Activated T-cell treated with anti-CD3 and anti-CD28 coated beads, Interleukin-2, amount 50 U/mL, for 4 hours (primary cell): ENCODE measurements at regions not wholly inside any gene's neighbourhood (a gene's known extent, or its start where the extent isn't known, plus 50 kb on each side); places are given as distances from the start of the nearest gene placed in this dataset.
"Not testable (repeated sequence)": the region's sequence is repeated elsewhere in the genome, so short reads cannot be mapped to it uniquely, and the experiment has no call there.

Experiments used
- ATAC-seq, 2 donors: fragments of 200-7000 bp; cut with Tn5 transposase; one replicate each; pipeline ENCODE4 v1.10.0; 2021
- DNase-seq: peaks from one replicate; pipeline ENCODE4 v3.0.0-alpha.2; 2020
- H3K27me3 Mint-ChIP-seq: one replicate; pipeline ENCODE4 v1.8.0; 2021; ENCODE audit warnings: low read depth, mixed read lengths
- H3K36me3 Mint-ChIP-seq: one replicate; pipeline ENCODE4 v1.8.0; 2022; ENCODE audit warnings: mixed read lengths; ENCODE audit not compliant: insufficient read depth
- H3K4me1 Mint-ChIP-seq: one replicate; pipeline ENCODE4 v1.8.0; 2021; ENCODE audit warnings: low read depth, mixed read lengths
- H3K4me3 Mint-ChIP-seq: one replicate; pipeline ENCODE4 v1.8.0; 2021; ENCODE audit warnings: mild to moderate bottlenecking, moderate library complexity, mixed read lengths
- H3K9me3 Mint-ChIP-seq: one replicate; pipeline ENCODE4 v1.8.0; 2021; ENCODE audit warnings: mixed read lengths

DNA sequence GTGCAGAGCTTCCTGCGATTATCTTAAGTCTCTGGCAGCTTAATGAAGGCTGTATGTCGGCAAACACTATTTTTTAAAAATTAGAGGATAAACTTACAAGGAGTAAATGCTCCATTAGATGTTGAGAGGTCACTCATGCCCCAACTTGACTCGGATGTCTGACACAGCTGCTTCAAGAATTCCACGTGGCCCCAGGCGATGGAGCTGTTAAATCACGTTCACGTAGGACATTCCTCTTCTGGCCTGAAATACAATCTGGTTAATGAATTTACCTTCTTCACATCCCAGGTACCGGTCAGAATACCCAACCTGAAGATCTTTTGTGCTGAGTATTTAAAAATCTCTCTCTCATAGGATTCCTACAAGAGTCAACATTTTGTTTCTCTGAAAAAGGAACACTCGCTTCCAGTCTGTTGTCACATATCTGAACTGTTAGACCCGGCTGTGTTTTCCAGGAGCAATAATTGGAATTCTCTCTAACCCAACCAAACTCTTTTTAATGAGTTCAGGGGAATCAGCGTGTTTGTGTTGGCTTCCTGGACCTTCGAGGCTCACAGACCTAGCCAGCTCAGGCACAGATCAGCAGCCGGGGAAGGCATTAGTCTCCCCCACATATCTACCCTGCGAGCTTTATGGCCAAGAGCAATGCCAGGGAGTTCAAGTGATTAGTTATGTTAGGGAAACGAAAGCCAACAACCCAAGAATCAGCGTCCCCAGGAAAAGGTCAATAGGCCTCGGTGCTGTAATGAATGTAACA lies 284.9 kb downstream of the FGFR2 start:
- no peak for ATAC-seq
- DNase-seq, result no peak
- H3K27me3 Mint-ChIP-seq, result no peaks in the 10 kb centered on the region
- no peak overlapping the region for H3K4me3 Mint-ChIP-seq
- no peaks in the 10 kb centered on the region for H3K9me3 Mint-ChIP-seq
- H3K36me3 Mint-ChIP-seq, result no peaks in the 10 kb centered on the region
- no peaks in the 10 kb centered on the region for H3K4me1 Mint-ChIP-seq

DNA sequence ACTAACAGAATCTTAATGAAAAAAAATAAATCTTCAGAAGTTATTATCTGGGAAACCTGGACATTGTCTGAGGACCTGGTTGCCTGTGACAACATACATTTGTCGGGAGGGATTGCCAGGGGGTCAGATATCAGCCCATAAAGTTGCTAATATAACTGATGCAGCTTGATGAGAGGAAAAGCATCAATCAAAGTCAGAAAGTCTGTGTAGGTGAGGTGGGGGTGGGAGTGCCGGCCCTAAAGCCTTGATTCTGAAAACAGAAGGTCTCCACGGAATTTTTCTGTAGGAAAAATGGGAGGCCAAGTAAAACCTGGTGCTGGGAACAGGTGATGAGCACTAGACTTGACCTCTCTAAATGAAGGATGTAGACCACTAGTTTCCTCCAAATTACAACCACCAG lies 281.8 kb downstream of the FGFR2 start:
- H3K9me3 Mint-ChIP-seq, result no peaks in the 10 kb centered on the region
- no peaks in the 10 kb centered on the region for H3K4me1 Mint-ChIP-seq
- no peak overlapping the region for H3K4me3 Mint-ChIP-seq
- no peaks in the 10 kb centered on the region for H3K36me3 Mint-ChIP-seq
- no peak for DNase-seq
- no peak for ATAC-seq
- H3K27me3 Mint-ChIP-seq, result no peaks in the 10 kb centered on the region

DNA sequence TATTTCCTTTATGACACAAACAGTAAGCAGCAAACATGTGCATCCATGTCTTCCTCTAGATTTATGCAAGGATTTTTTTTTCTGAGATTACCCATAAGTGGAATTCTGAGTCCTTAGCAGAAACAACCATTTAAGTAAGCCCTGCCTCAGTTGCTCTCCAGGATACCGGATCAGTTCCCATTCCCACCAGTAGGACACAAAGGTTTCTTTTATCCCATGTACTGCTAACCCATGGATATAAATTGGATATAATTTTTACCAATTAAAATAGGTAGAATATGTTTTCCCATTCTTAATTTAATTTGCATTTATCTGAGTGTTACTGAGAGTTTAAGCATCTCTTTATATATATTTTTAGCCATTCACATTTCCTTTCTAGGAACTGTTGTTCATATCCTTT lies 280.9 kb downstream of the FGFR2 start:
- Mint-ChIP-seq H3K9me3 (no peaks in the 10 kb centered on the region), H3K4me3 (no peak overlapping the region), H3K4me1 (no peaks in the 10 kb centered on the region), H3K36me3 (no peaks in the 10 kb centered on the region), H3K27me3 (no peaks in the 10 kb centered on the region)
- no peak for DNase-seq
- no peak for ATAC-seq

DNA sequence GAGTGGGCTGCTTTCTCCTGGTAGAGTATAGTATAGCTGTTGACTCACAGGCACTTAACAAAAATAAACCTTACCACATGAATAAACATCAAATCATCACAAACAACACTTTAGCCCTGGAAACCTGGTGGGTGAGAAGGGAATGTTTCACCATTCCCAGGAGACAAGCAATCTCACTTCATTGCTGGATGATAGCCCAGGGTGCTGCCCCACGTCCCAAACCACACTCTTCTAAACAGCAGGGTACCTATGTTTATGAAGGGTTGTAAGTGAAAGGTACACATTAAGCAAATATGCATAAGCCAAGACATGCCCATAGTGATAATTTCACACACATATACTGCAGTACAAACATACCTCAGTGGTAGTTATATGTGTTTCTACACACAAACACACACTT lies 276.2 kb downstream of the FGFR2 start:
- no peaks in the 10 kb centered on the region for H3K36me3 Mint-ChIP-seq
- DNase-seq (no peak), ATAC-seq (no peak)
- peaks cover 3% of the 10 kb centered on the region for H3K9me3 Mint-ChIP-seq
- H3K27me3 Mint-ChIP-seq, result no peaks in the 10 kb centered on the region
- H3K4me1 Mint-ChIP-seq, result no peaks in the 10 kb centered on the region
- H3K4me3 Mint-ChIP-seq, result no peak overlapping the region

DNA sequence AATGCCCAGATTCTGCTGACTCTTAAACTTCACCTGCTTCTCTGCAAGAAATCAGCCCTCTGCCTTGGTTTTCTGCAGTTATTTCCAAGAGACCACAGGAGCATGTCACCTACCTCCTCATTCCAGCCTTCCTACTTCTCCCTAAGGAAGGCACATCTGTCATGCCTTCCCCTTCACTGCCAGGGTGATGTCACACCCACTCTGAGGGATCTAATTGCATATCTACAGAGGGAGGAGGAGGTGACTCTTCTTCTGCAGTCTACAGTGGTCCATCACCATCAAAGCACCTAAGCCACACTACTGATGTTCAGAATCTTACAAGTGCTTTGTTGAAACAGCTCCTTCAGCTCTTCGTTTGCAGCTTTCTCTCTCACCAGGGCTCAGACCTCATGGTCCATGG lies 275.5 kb downstream of the FGFR2 start:
- no peak overlapping the region for H3K4me3 Mint-ChIP-seq
- no peak for ATAC-seq
- H3K9me3 Mint-ChIP-seq, result peaks cover 3% of the 10 kb centered on the region
- no peaks in the 10 kb centered on the region for H3K36me3 Mint-ChIP-seq
- H3K4me1 Mint-ChIP-seq, result no peaks in the 10 kb centered on the region
- no peak for DNase-seq
- no peaks in the 10 kb centered on the region for H3K27me3 Mint-ChIP-seq

DNA sequence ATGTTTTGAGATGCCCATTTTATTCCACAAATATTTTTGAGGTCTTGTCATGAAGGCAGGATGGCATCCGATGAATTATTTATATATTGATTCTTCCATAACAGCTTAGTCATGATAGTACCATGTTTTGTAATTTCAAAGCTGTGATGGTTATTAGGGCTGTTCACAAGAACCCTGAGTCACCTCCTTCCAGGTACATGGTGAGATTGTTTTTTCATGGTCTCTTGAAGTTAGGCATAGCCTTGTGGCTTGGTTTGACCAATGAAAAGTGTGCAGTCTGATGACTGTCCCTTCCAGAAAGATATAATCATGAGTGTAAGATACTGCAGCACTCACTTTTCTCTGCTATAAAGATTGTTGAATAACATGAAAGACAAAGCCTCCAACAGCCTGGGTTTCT lies 274.8 kb downstream of the FGFR2 start:
- H3K9me3 Mint-ChIP-seq, result peaks cover 3% of the 10 kb centered on the region
- no peaks in the 10 kb centered on the region for H3K4me1 Mint-ChIP-seq
- H3K36me3 Mint-ChIP-seq, result no peaks in the 10 kb centered on the region
- no peak for DNase-seq
- no peak overlapping the region for H3K4me3 Mint-ChIP-seq
- no peaks in the 10 kb centered on the region for H3K27me3 Mint-ChIP-seq
- ATAC-seq, result no peak

DNA sequence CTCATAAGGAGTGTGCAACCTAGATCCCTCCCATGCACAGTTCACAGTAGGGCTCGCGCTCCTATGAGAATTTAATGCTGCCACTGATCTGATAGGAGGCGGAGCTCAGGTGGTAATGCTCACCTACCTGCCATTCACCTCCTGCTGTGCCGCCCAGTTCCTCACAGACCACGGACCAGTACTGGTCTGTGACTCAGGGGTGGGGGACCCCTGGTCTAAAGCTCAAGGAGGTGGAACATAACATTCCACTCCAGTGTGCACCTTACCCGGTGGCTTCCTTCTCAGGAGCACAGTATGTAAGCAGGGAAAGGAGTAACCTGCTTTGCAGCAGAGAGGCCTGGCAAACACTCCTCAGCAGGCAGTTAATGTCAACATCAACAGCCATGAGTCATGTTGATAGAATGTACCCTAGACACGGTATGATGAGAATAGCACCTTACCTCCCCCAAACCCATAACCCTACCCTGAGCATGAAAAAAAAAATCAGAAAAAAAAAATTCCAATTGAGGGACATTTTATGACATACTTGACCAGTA lies 273.5 kb downstream of the FGFR2 start:
- DNase-seq, result no peak
- Mint-ChIP-seq H3K9me3 (peaks cover 3% of the 10 kb centered on the region), H3K4me3 (no peak overlapping the region), H3K4me1 (no peaks in the 10 kb centered on the region), H3K27me3 (no peaks in the 10 kb centered on the region), H3K36me3 (no peaks in the 10 kb centered on the region)
- ATAC-seq, result no peak

DNA sequence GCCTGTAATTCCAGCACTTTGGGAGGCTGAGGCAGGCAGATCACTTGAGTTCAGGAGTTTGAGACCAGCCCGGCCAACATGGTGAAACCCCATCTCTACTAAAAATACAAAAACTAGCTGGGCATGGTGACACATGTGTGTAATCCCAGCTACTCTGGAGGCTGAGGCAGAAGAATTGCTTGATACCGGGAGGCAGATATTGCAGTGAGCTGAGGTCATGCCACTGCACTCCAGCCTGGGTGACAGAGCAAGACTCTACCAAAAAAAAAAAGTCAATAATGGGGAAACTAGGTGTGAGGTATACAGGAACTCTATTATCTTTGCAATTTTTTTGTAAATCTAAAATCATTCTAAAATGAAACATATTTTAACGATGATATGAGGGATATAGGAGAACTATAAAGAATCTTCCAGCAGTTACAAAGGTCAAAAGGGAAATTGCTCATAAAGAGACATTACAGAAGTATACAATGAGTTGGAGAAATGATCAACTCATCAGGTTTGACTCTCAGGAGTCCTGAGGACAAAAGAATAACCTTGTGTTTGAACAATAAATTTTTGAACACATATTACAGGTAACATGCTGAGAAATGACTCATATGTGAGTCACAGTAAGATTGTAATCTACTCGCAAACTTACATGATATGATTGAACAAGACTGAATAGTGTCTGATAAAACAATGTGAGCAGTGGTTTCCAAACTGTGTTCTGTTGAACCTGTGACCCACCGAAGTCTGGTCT lies 272.6 kb downstream of the FGFR2 start:
- Mint-ChIP-seq H3K4me1 (no peaks in the 10 kb centered on the region), H3K27me3 (no peaks in the 10 kb centered on the region), H3K9me3 (peaks cover 3% of the 10 kb centered on the region), H3K4me3 (no peak overlapping the region), H3K36me3 (no peaks in the 10 kb centered on the region)
- DNase-seq (no peak), ATAC-seq (no peak)

DNA sequence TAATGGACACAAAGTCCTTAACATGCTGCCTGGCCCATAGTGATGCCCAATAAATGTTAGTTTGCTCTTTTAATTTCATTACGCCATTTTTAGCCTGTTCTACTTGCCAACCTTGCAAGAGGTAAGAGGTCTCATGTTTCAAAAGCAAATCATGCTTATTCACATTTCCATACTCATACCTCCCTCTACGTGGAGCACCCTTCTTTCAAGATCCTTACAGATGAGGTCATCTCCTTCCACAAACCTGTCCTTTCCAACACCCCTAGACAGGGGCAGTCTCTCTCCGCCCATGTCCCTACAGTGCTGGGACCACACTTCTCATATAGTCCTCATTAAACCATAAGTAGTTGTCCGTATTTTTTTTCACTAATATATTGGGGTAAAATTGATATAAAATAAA lies 271.3 kb downstream of the FGFR2 start:
- H3K9me3 Mint-ChIP-seq, result peaks cover 3% of the 10 kb centered on the region
- no peaks in the 10 kb centered on the region for H3K27me3 Mint-ChIP-seq
- no peaks in the 10 kb centered on the region for H3K36me3 Mint-ChIP-seq
- no peaks in the 10 kb centered on the region for H3K4me1 Mint-ChIP-seq
- no peak overlapping the region for H3K4me3 Mint-ChIP-seq
- ATAC-seq, result no peak
- no peak for DNase-seq

DNA sequence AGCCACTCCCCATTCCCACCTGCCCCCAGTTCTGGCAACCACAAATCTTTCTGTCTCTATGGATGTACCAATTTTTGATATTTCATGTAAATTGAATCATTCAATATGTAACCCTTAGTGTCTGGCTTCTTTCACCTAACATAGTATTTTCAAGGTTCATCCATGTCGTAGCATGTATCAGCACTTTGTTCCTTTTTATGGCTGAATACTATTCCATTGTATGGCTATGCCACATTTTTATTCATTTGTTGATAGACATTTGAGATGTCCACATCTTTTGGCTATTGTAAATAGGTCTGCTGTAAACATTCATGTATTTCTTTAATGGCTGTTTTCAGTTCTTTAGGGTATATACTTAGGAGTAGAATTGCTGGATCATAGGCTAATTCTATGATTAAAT lies 270.5 kb downstream of the FGFR2 start:
- Mint-ChIP-seq H3K27me3 (no peaks in the 10 kb centered on the region), H3K4me1 (no peaks in the 10 kb centered on the region), H3K9me3 (peaks cover 3% of the 10 kb centered on the region), H3K4me3 (no peak overlapping the region), H3K36me3 (no peaks in the 10 kb centered on the region)
- ATAC-seq (no peak), DNase-seq (no peak)

DNA sequence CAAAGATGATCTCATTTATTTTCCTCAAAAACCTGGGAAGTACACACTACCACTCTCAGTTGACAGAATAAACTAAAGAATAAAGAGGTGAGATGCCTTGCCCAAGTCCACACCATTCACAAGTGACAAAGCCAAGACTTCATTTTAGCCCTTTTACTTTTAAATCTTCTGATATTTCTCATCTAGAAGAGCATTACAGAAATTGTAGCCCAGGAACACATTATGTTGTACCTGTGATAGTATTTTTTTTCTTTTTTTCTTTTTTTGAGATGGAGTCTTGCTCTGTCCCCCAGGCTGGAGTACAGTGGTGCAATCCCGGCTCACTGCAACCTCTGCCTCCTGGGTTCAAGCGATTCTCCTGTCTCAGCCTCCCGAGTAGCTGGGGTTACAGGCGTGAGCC lies 268.6 kb downstream of the FGFR2 start:
- H3K36me3 Mint-ChIP-seq, ATAC-seq, H3K27me3 Mint-ChIP-seq, H3K9me3 Mint-ChIP-seq, H3K4me3 Mint-ChIP-seq, DNase-seq, H3K4me1 Mint-ChIP-seq: not testable (repeated sequence)

DNA sequence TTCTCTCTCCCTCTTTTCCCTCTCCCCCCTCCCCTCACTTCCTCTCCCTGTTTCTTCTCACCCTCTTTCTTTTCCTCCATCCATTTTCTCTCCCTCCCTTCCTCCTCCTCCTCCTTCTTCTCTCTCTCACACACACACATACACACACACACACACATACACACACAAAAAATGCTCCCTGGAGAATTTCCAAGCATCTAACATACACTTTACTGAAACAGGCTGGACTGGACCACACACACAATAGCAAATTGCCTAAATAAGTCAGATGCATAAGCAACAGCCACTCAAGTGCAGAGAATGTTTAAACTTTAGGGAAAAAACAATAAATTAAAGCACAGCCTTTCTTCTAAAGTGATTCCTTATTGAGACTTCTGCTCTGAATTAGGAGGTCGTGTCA lies 267.7 kb downstream of the FGFR2 start:
- Mint-ChIP-seq H3K4me3 (no peak overlapping the region), H3K27me3 (no peaks in the 10 kb centered on the region), H3K36me3 (no peaks in the 10 kb centered on the region), H3K4me1 (no peaks in the 10 kb centered on the region), H3K9me3 (peaks cover 3% of the 10 kb centered on the region)
- ATAC-seq (no peak), DNase-seq (no peak)

DNA sequence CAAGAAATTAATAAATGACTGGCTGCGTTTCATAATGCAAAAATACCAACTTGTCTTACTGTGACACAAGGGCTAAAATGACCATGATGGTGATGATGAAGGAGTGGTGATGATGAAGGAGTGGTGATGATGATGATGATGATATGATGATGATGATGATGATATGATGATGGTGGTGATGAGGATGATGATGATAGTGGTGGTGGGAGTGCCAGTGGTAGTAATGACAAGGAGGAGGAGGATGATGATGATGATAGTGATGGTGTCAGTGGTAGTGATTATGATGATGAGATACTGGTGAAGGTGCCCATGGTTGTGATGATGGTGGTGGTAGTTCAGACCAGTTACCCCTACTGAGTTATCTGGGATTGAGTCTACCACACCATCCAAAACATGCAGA lies 265.9 kb downstream of the FGFR2 start:
- H3K4me1 Mint-ChIP-seq, result no peaks in the 10 kb centered on the region
- no peaks in the 10 kb centered on the region for H3K27me3 Mint-ChIP-seq
- ATAC-seq (no peak), DNase-seq (no peak)
- H3K36me3 Mint-ChIP-seq, result no peaks in the 10 kb centered on the region
- H3K4me3 Mint-ChIP-seq, result no peak overlapping the region
- no peaks in the 10 kb centered on the region for H3K9me3 Mint-ChIP-seq

DNA sequence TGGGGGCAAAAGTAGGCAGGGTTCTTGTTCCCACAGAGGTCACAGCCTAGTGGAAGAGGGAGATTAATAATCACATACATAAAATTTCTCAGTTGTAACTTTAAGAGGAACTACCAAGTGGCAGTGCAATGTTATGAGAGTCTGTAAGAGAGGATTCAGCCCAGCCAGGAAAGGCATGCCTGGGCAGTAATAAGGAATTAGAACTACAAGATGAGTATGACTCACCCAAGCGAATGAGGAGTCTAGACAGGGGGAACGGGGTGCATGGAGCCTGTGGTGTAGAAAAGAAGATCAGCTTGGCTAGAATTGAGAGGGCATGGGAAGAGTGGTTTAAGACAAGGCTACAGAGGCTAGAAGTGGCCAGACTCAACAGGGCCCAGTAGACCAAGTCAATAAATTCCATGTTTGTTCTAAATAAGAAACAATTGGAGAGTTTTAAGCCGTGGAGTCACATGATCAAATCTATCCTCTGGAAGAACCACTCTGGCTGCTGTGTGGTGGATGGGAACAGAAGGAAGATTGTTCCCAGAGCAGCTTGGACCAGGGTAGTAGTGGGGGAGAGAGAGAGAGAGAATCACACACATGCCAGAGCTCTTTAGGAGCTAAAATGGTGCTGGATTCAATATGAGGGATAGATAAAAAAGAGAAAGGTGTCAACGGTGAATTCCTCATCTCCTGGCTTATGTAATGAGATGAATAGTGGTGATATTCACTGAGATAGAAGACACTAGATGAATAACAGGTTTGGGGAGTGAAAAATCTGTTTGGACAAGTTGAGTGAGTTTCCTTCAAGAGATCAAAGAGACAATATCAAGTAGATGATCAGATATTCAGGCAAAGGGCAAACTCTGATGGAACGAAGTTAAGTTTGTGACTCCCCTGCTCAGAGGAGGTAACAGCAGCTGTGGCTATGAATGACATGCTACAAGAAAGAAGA lies 265.1 kb downstream of the FGFR2 start:
- ATAC-seq (no peak), DNase-seq (no peak)
- Mint-ChIP-seq H3K36me3 (no peaks in the 10 kb centered on the region), H3K4me1 (no peaks in the 10 kb centered on the region), H3K9me3 (no peaks in the 10 kb centered on the region), H3K4me3 (no peak overlapping the region), H3K27me3 (no peaks in the 10 kb centered on the region)
